Panc1 (cell line): ENCODE measurements at regions not wholly inside any gene's neighbourhood (a gene's known extent, or its start where the extent isn't known, plus 50 kb on each side); places are given as distances from the start of the nearest gene placed in this dataset.

Experiments used
- ATAC-seq: fragments of 200-7000 bp; cut with Tn5 transposase; 2 replicates; pipeline ENCODE4 v1.9.1; 2020; ENCODE audit warnings: mild to moderate bottlenecking, moderate library complexity
- BruUV-seq: library from RNA; stranded (reverse); fragments of 400-500 nt; replicated peaks from 2 replicates; lab custom pipeline; 2021; lab: Mats Ljungman, UMichigan
- CTCF ChIA-PET: fragments of 300-600 bp; sonication (Branson Sonifier 250); formaldehyde crosslinking; loops from one replicate; lab custom pipeline; 2022; ENCODE audit warnings: antibody characterized with exemption; lab: Charles Lee
- POLR2A ChIA-PET: fragments of 300-600 bp; sonication (Branson Sonifier 250); formaldehyde crosslinking; loops from one replicate; lab custom pipeline; 2022; ENCODE audit warnings: antibody characterized with exemption; lab: Charles Lee
- DNase-seq: peaks from one replicate; pipeline ENCODE4 v3.0.0-alpha.2; 2010; ENCODE audit warnings: low read depth, low spot score
- H3K27ac ChIP-seq: 2 replicates; pipeline ENCODE4 v1.5.1; 2011; ENCODE audit warnings: mild to moderate bottlenecking, low read length, inconsistent platforms
- H3K27me3 ChIP-seq: fragments of 200-500 bp; sonication (Bioruptor generic); 2 replicates; pipeline ENCODE4 v1.6.0; 2014; ENCODE audit warnings: low read length, inconsistent platforms; ENCODE audit not compliant: control insufficient read depth, insufficient read depth
- H3K36me3 ChIP-seq: fragments of 200-500 bp; sonication (Bioruptor generic); 2 replicates; pipeline ENCODE4 v1.5.1; 2014; ENCODE audit warnings: inconsistent platforms, mild to moderate bottlenecking, low read length, moderate library complexity; ENCODE audit not compliant: control insufficient read depth, insufficient read depth
- H3K4me1 ChIP-seq: 2 replicates; pipeline ENCODE4 v1.5.1; 2011; ENCODE audit warnings: inconsistent platforms, mild to moderate bottlenecking, low read length, moderate library complexity; ENCODE audit not compliant: control insufficient read depth, insufficient read depth
- H3K4me3 ChIP-seq, 2 experiments: 2 replicates each; pipeline ENCODE4 v1.5.1; 2011 to 2012; ENCODE audit warnings: low read depth in 2 of 2, low read length in 2 of 2, mild to moderate bottlenecking in 2 of 2, inconsistent platforms in 1 of 2, moderate library complexity in 1 of 2
- H3K9me3 ChIP-seq: fragments of 200-500 bp; sonication (Bioruptor generic); 2 replicates; pipeline ENCODE4 v1.5.1; 2014; ENCODE audit warnings: low read depth, mild to moderate bottlenecking, inconsistent platforms, low read length, moderate library complexity; ENCODE audit not compliant: control insufficient read depth, insufficient read depth
- CTCF ChIP-seq: fragments of 450-650 bp; IDR thresholded peaks from 2 replicates; pipeline ENCODE4 v1.5.1; 2017; ENCODE audit warnings: mild to moderate bottlenecking
- POLR2AphosphoS5 ChIP-seq: IDR thresholded peaks from 2 replicates; pipeline ENCODE4 v1.6.1; 2012; ENCODE audit warnings: mild to moderate bottlenecking, low read depth, low read length, moderate library complexity
- REST ChIP-seq, 2 experiments: IDR thresholded peaks; 2 replicates each; pipeline ENCODE4 v1.6.1; 2011 to 2012; ENCODE audit warnings: low read depth in 2 of 2, control low read depth in 1 of 2, low read length in 1 of 2, mild to moderate bottlenecking in 1 of 2, moderate library complexity in 1 of 2; ENCODE audit not compliant: insufficient read depth in 1 of 2
- SIN3A ChIP-seq: IDR thresholded peaks from 2 replicates; pipeline ENCODE4 v1.6.1; 2012; ENCODE audit warnings: low read depth, mild to moderate bottlenecking, low read length, moderate library complexity, borderline replicate concordance; ENCODE audit not compliant: insufficient read depth
- TCF7L2 ChIP-seq: IDR thresholded peaks from 2 replicates; pipeline ENCODE4 v1.6.1; 2011; ENCODE audit warnings: mild to moderate bottlenecking, low read depth, low read length, inconsistent platforms
- in situ Hi-C: cut with HindIII; loops from 2 replicates; pipeline ENCODE4 v1.10.0; 2016; ENCODE audit warnings: low sequenced_read_pairs, low pct_unique_long_range_greater_than_20kb
- intact Hi-C: fragments of 100-400 bp; cut with micrococcal nuclease; formaldehyde crosslinking; loops from one replicate; pipeline ENCODE4 v1.10.0; 2022; ENCODE audit not compliant: unreplicated experiment

- POLR2A ChIA-PET = no interaction called here
These were observed 154.1 kb downstream of the SDHAF3 start for GRCh38 chr7:97271619-97272018.

DNA sequence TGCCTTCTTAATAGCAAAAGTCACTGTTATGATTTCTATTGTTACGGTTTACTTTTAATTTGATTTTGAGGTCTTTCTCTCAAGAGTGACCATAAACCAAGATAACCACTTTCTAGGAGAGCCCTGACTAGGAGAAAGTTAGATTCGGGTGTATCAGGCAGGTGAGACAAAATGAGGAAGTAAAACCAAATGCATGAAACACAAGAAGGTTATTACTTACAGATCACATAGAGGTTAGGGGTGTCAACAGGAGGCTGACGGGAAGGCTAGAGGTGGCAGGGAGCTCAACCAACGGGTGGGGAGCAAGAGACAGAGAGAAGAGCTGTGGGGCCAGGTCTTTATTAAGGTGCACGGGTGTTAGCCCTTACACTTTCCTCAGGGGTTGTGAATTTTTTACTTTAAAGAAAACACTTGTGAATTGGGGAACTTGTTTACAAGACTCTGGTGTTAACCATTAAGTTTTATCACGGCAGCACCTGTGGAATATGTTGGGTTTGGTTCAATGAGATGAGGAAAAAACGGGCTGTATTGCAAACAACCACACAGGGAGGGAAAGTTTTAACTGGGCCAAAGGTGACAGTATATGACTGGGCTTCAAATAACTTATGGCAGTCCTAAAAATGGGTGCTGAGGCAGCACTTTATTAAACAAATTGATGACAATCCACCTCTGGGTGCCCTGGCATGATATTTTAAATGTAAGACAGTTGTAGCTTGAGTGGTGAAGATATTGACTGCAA is 154.9 kb downstream of the SDHAF3 start:
- DNase-seq = no peak
- no peak for ATAC-seq
- H3K36me3 ChIP-seq = no peaks in the 10 kb centered on the region
- H3K9me3 ChIP-seq = no peaks in the 10 kb centered on the region
- H3K27me3 ChIP-seq = no peaks in the 10 kb centered on the region
- H3K4me3 ChIP-seq = no peak overlapping the region
- POLR2A ChIA-PET = no interaction called here
- no peaks in the 10 kb centered on the region for H3K4me1 ChIP-seq
- no TSS peak for BruUV-seq
- intact Hi-C loops = no loop called here
- H3K27ac ChIP-seq = no peak overlapping the region
- CTCF ChIA-PET = no interaction called here
- TF ChIP-seq CTCF (no peak), TCF7L2 (no peak), REST (IDR thresholded peaks at IDR 0.05; ENCODE audit: insufficient read depth in 1 of 2, low read depth in 2 of 2, low read length in 1 of 2) (no peak), POLR2AphosphoS5 (no peak), SIN3A (no peak)
- in situ Hi-C loops = no loop called here

More at GRCh38 chr7:97271619-97272018, 154.1 kb downstream of the SDHAF3 start:
- BruUV-seq = no TSS peak
- TF ChIP-seq POLR2AphosphoS5 = no peak
- no peak for TF ChIP-seq CTCF
- no peak for TF ChIP-seq SIN3A
- no peak for TF ChIP-seq REST (IDR thresholded peaks at IDR 0.05; ENCODE audit: insufficient read depth in 1 of 2, low read depth in 2 of 2, low read length in 1 of 2)
- no peak for TF ChIP-seq TCF7L2
- Histone ChIP-seq H3K27me3 (no peaks in the 10 kb centered on the region), H3K4me3 (no peak overlapping the region), H3K4me1 (no peaks in the 10 kb centered on the region), H3K9me3 (no peaks in the 10 kb centered on the region), H3K36me3 (no peaks in the 10 kb centered on the region), H3K27ac (no peak overlapping the region)
- intact Hi-C loops = no loop called here
- CTCF ChIA-PET = no interaction called here
- DNase-seq (no peak), ATAC-seq (no peak)
- in situ Hi-C loops = no loop called here
